H1 (cell line): ENCODE measurements at regions not wholly inside any gene's neighbourhood (a gene's known extent, or its start where the extent isn't known, plus 50 kb on each side); places are given as distances from the start of the nearest gene placed in this dataset.

Experiments used
- CTCF ChIA-PET: fragments of 300-600 bp; sonication (Branson Sonifier 250); formaldehyde crosslinking; loops from one replicate; lab custom pipeline; 2021; ENCODE audit not compliant: partially characterized antibody; lab: Charles Lee
- POLR2A ChIA-PET: fragments of 300-600 bp; sonication (Branson Sonifier 250); formaldehyde crosslinking; loops from one replicate; lab custom pipeline; 2021; ENCODE audit warnings: inconsistent platforms; ENCODE audit not compliant: partially characterized antibody; lab: Charles Lee
- DNase-seq, 2 experiments: peaks; one replicate each; pipeline versions ENCODE4 v3.0.0 to v3.0.0-alpha.2; 2010 to 2022; ENCODE audit warnings: low spot score in 2 of 2, low read depth in 1 of 2, mixed read lengths in 1 of 2
- FAIRE-seq: peaks from 2 replicates; lab custom pipeline; 2011; peaks lifted over from hg19 to GRCh38; lab: Jason Lieb, UNC
- H2AFZ ChIP-seq: 2 replicates; pipeline ENCODE4 v1.8.1; 2012; ENCODE audit warnings: low read length, inconsistent platforms
- H2AK5ac ChIP-seq: 2 replicates; pipeline ENCODE4 v1.6.1; 2013; ENCODE audit warnings: low read depth, low read length
- H2BK120ac ChIP-seq: replicated peaks from 2 replicates; pipeline ENCODE3; 2013; ENCODE audit warnings: low read depth, low read length, inconsistent platforms
- H2BK12ac ChIP-seq: 2 replicates; pipeline ENCODE4 v1.6.1; 2013; ENCODE audit warnings: low read depth, low read length
- H2BK15ac ChIP-seq: 2 replicates; pipeline ENCODE4 v1.6.1; 2013; ENCODE audit warnings: low read length
- H2BK20ac ChIP-seq: 2 replicates; pipeline ENCODE4 v1.6.1; 2013; ENCODE audit warnings: low read length
- H2BK5ac ChIP-seq: 2 replicates; pipeline ENCODE4 v1.6.1; 2013; ENCODE audit warnings: low read depth, low read length
- H3K14ac ChIP-seq: 2 replicates; pipeline ENCODE4 v1.6.1; 2013; ENCODE audit warnings: inconsistent platforms; ENCODE audit not compliant: insufficient read length
- H3K18ac ChIP-seq: 2 replicates; pipeline ENCODE4 v1.6.1; 2013; ENCODE audit warnings: low read length; ENCODE audit errors: extremely low read depth
- H3K23ac ChIP-seq: 2 replicates; pipeline ENCODE4 v1.6.1; 2013; ENCODE audit warnings: inconsistent platforms; ENCODE audit not compliant: insufficient read length
- H3K23me2 ChIP-seq: 2 replicates; pipeline ENCODE4 v1.6.1; 2013; ENCODE audit warnings: low read depth, low read length
- H3K27ac ChIP-seq: 2 replicates; pipeline ENCODE4 v1.6.1; 2011; ENCODE audit warnings: low read depth, low read length, inconsistent platforms
- H3K27me3 ChIP-seq, 4 experiments: replicated peaks in 1 of 4; 1 replicate in 1 of 4; 2 replicates in 3 of 4; pipeline versions ENCODE4 v1.6.1 to v1.8.1; 2011 to 2013; ENCODE audit warnings: low read length in 3 of 4, mild to moderate bottlenecking in 3 of 4, inconsistent platforms in 2 of 4, mixed read lengths in 2 of 4, moderate library complexity in 1 of 4; ENCODE audit not compliant: control insufficient read depth in 3 of 4, insufficient read depth in 3 of 4; ENCODE audit errors: extremely low read depth in 1 of 4
- H3K36me3 ChIP-seq, 4 experiments: 2 replicates each; pipeline versions ENCODE4 v1.6.1 to v1.8.1; 2011 to 2013; ENCODE audit warnings: mild to moderate bottlenecking in 4 of 4, low read length in 3 of 4, moderate library complexity in 2 of 4, control low read depth in 1 of 4, inconsistent platforms in 1 of 4; ENCODE audit not compliant: insufficient read depth in 4 of 4, control insufficient read depth in 2 of 4
- H3K4ac ChIP-seq: replicated peaks from 2 replicates; pipeline ENCODE3; 2013; ENCODE audit warnings: low read length, low read depth, mixed read lengths, inconsistent platforms; ENCODE audit not compliant: insufficient read length
- H3K4me1 ChIP-seq, 4 experiments: replicated peaks in 1 of 4; 1 replicate in 1 of 4; 2 replicates in 3 of 4; pipeline versions ENCODE4 v1.6.1 to v1.8.1; 2011 to 2013; ENCODE audit warnings: low read length in 3 of 4, inconsistent platforms in 2 of 4, mixed read lengths in 1 of 4; ENCODE audit not compliant: insufficient read depth in 4 of 4, control insufficient read depth in 3 of 4
- H3K4me2 ChIP-seq, 2 experiments: 2 replicates each; pipeline versions ENCODE4 v1.6.1 to v1.8.1; 2011 to 2013; ENCODE audit warnings: low read depth in 2 of 2, low read length in 2 of 2, control low read depth in 1 of 2, inconsistent platforms in 1 of 2, mild to moderate bottlenecking in 1 of 2; ENCODE audit not compliant: insufficient read depth in 1 of 2
- H3K4me3 ChIP-seq, 4 experiments: fragments of 200-600, 300-600 bp in 1 of 4; sonication (generic), shearing (Covaris generic), sonication (Bioruptor Twin) in 1 of 4; 2 replicates each; pipeline versions ENCODE4 v1.5.1 to v1.8.1; 2011 to 2016; ENCODE audit warnings: low read length in 4 of 4, low read depth in 3 of 4, control low read depth in 2 of 4, inconsistent platforms in 2 of 4, mild to moderate bottlenecking in 2 of 4, mixed read lengths in 1 of 4, moderate library complexity in 1 of 4; ENCODE audit not compliant: insufficient read depth in 2 of 4; ENCODE audit errors: extremely low read depth in 1 of 4
- H3K56ac ChIP-seq: replicated peaks from 2 replicates; pipeline ENCODE3; 2013; ENCODE audit warnings: low read depth, mild to moderate bottlenecking, mixed read lengths, low read length, inconsistent platforms; ENCODE audit not compliant: insufficient read length
- H3K79me1 ChIP-seq: 2 replicates; pipeline ENCODE4 v1.6.1; 2013; ENCODE audit warnings: low read depth, low read length, control low read depth
- H3K79me2 ChIP-seq, 2 experiments: 2 replicates each; pipeline versions ENCODE4 v1.6.1 to v1.8.1; 2012 to 2013; ENCODE audit warnings: low read length in 2 of 2, mild to moderate bottlenecking in 2 of 2, inconsistent platforms in 1 of 2; ENCODE audit not compliant: insufficient read depth in 2 of 2, control insufficient read depth in 1 of 2
- H3K9ac ChIP-seq, 4 experiments: replicated peaks in 1 of 4; 1 replicate in 1 of 4; 2 replicates in 3 of 4; pipeline versions ENCODE4 v1.6.1 to v1.8.1; 2011 to 2013; ENCODE audit warnings: low read depth in 3 of 4, low read length in 3 of 4, control low read depth in 2 of 4, mild to moderate bottlenecking in 2 of 4, moderate library complexity in 2 of 4, inconsistent platforms in 1 of 4; ENCODE audit errors: extremely low read depth in 1 of 4
- H3K9me3 ChIP-seq, 2 experiments: 2 replicates each; pipeline versions ENCODE4 v1.6.1 to v1.8.1; 2012 to 2013; ENCODE audit warnings: mild to moderate bottlenecking in 2 of 2, moderate library complexity in 2 of 2, control low read depth in 1 of 2, inconsistent platforms in 1 of 2, low read depth in 1 of 2, low read length in 1 of 2, mixed read lengths in 1 of 2; ENCODE audit not compliant: insufficient read depth in 2 of 2
- H4K20me1 ChIP-seq, 2 experiments: replicated peaks in 1 of 2; 2 replicates each; pipeline versions ENCODE3 to v1.8.1; 2011 to 2013; ENCODE audit warnings: inconsistent platforms in 2 of 2, low read length in 2 of 2, mild to moderate bottlenecking in 1 of 2; ENCODE audit not compliant: insufficient read depth in 2 of 2, control insufficient read depth in 1 of 2
- H4K5ac ChIP-seq: 2 replicates; pipeline ENCODE4 v1.6.1; 2013; ENCODE audit warnings: low read length, low read depth, mixed read lengths, inconsistent platforms; ENCODE audit not compliant: insufficient read length
- H4K8ac ChIP-seq: 2 replicates; pipeline ENCODE4 v1.8.0; 2013; ENCODE audit warnings: mild to moderate bottlenecking, moderate library complexity, low read length, inconsistent platforms; ENCODE audit not compliant: insufficient read depth; ENCODE audit errors: extremely low read depth
- H4K91ac ChIP-seq: replicated peaks from 2 replicates; pipeline ENCODE3; 2013; ENCODE audit warnings: low read length, mixed read lengths, inconsistent platforms; ENCODE audit not compliant: insufficient read length
- CTCF ChIP-seq, 3 experiments: IDR thresholded peaks; 1 replicate in 2 of 3; 2 replicates in 1 of 3; pipeline versions ENCODE4 v1.5.1 to v1.6.1; 2011; ENCODE audit warnings: low read length in 3 of 3, mild to moderate bottlenecking in 3 of 3, inconsistent platforms in 2 of 3, low read depth in 1 of 3, moderate library complexity in 1 of 3; ENCODE audit not compliant: insufficient read depth in 1 of 3; ENCODE audit errors: control extremely low read depth in 1 of 3
- KDM5A ChIP-seq: fragments of 200-600 bp; IDR thresholded peaks from 2 replicates; pipeline ENCODE4 v1.7.1; 2012; ENCODE audit warnings: mild to moderate bottlenecking, low read length, inconsistent platforms, mixed read lengths
- RAD21 ChIP-seq, 2 experiments: IDR thresholded peaks in 1 of 2; conservative IDR thresholded peaks in 1 of 2; 2 replicates each; pipeline ENCODE4 v1.6.1; 2011; ENCODE audit warnings: low read depth in 2 of 2, low read length in 2 of 2, improper control_type of control experiment in 1 of 2, inconsistent platforms in 1 of 2, mild to moderate bottlenecking in 1 of 2, moderate library complexity in 1 of 2
- WGBS, 2 experiments: shearing (Covaris generic) in 1 of 2; methylation state at CpG; one replicate each; pipeline versions ENCODE4 v1.1.6 to v1.1.7; 2013 to 2015; ENCODE audit warnings: low lambda C conversion rate in 2 of 2, mixed read lengths in 2 of 2, inconsistent platforms in 1 of 2, low coverage in 1 of 2, missing lambda C conversion rate in 1 of 2; ENCODE audit not compliant: insufficient replicate concordance in 2 of 2, insufficient coverage in 1 of 2, insufficient read length in 1 of 2; ENCODE audit errors: extremely low coverage in 1 of 2, missing lambda C conversion rate in 1 of 2; 5-methylcytosine and 5-hydroxymethylcytosine counted together

- H3K36me3 ChIP-seq, result no peaks in the 10 kb centered on the region
- no peak overlapping the region for H4K8ac ChIP-seq
- no peak overlapping the region for H2BK5ac ChIP-seq
- no peak overlapping the region for H4K91ac ChIP-seq
- H2AFZ ChIP-seq, result no peak overlapping the region
- FAIRE-seq, result no peak
- no peaks in the 10 kb centered on the region for H3K23me2 ChIP-seq
- no peaks in the 10 kb centered on the region for H3K79me1 ChIP-seq
- no peaks in the 10 kb centered on the region for H3K79me2 ChIP-seq
- H2BK15ac ChIP-seq, result no peak overlapping the region
- no peak overlapping the region for H3K18ac ChIP-seq
- H3K4me1 ChIP-seq, result peaks cover 0 to 8% (median 4%) of the 10 kb centered on the region in 4 experiments; a peak in 4 of 7 replicates
- no peak overlapping the region for H3K23ac ChIP-seq
- no peak overlapping the region for H3K4me3 ChIP-seq
- H2AK5ac ChIP-seq, result no peak overlapping the region
- DNase-seq, result no peak
- no peak overlapping the region for H3K9ac ChIP-seq
- no peak overlapping the region for H3K4me2 ChIP-seq
- peak; percentile 16 to 21; a peak in 2 of 4 replicates for TF ChIP-seq RAD21 (IDR thresholded peaks at IDR 0.05 in 1 of 2, conservative IDR thresholded peaks at IDR 0.05 in 1 of 2; ENCODE audit: low read depth in 2 of 2, low read length in 2 of 2)
- no peak for TF ChIP-seq KDM5A
- peak in 1 of 3 experiments; percentile 7; a peak in 1 of 4 replicates for TF ChIP-seq CTCF (IDR thresholded peaks at IDR 0.05; ENCODE audit: control extremely low read depth in 1 of 3, insufficient read depth in 1 of 3, low read depth in 1 of 3, low read length in 3 of 3)
- H3K27me3 ChIP-seq, result peaks cover 0 to 12% (median 8%) of the 10 kb centered on the region in 4 experiments; a peak in 4 of 7 replicates
- no peak overlapping the region for H3K27ac ChIP-seq
- H2BK20ac ChIP-seq, result no peak overlapping the region
- no peak overlapping the region for H3K56ac ChIP-seq
- no peak overlapping the region for H4K5ac ChIP-seq
- H3K9me3 ChIP-seq, result 0 out of 4 replicates have a peak, but pooled peaks cover 0 to 3% of the 10 kb centered on the region in 2 experiments
- no peak overlapping the region for H3K14ac ChIP-seq
- no peak overlapping the region for H3K4ac ChIP-seq
- no peak overlapping the region for H2BK12ac ChIP-seq
- no peak overlapping the region for H2BK120ac ChIP-seq
- POLR2A ChIA-PET, result interaction anchor here (1.9 kb wide), 1 partner anchor 142 kb away, joined by 8 read pairs; the partner anchor contains the start of gene STT3B
- 86% methylated on average over 2 of the region's 2 CpGs; no CpG with 5 or more reads in 1 of the 2 experiments for WGBS, 2 experiments
- CTCF ChIA-PET, result interaction anchor here (0.7 to 2.0 kb wide), 6 partner anchors 14 to 172 kb away, joined by 3 to 6 read pairs (median 4); partner anchors contain the start of gene STT3B
- peaks cover 0 to 2% of the 10 kb centered on the region in 2 experiments for H4K20me1 ChIP-seq
Observed at GRCh38 chr3:31390466-31390865, 142.3 kb upstream of the STT3B start.
